ENCODE measurements at regions not wholly inside any gene's neighbourhood (a gene's known extent, or its start where the extent isn't known, plus 50 kb on each side); places are given as distances from the start of the nearest gene placed in this dataset.

GRCh38 chr10:118856106-118856505 lies 101.3 kb upstream of the CACUL1 start:
- no peak for DNase-seq (ENCODE audit: low read depth)
- no peak overlapping the region for H3K4me3 ChIP-seq (ENCODE audit: low read depth, low read length)
- no peak for TF ChIP-seq CTCF (IDR thresholded peaks at IDR 0.05; ENCODE audit: control insufficient read depth, extremely low read depth, insufficient read depth)

GRCh38 chr10:118865998-118866693 lies 111.4 kb upstream of the CACUL1 start:
- no peak for TF ChIP-seq CTCF (IDR thresholded peaks at IDR 0.05; ENCODE audit: control insufficient read depth, extremely low read depth, insufficient read depth)

GRCh38 chr10:118867768-118868167 lies 113.0 kb upstream of the CACUL1 start:
- TF ChIP-seq CTCF (IDR thresholded peaks at IDR 0.05; ENCODE audit: control insufficient read depth, extremely low read depth, insufficient read depth), result no peak
- no peak overlapping the region for H3K4me3 ChIP-seq (ENCODE audit: low read depth, low read length)
- DNase-seq (ENCODE audit: low read depth), result no peak

More at GRCh38 chr10:118865998-118866693, 111.4 kb upstream of the CACUL1 start:
- H3K4me3 ChIP-seq (ENCODE audit: low read depth, low read length), result no peak overlapping the region
- no peak for DNase-seq (ENCODE audit: low read depth)

- H3K4me3 ChIP-seq (ENCODE audit: low read depth, low read length), result no peak overlapping the region
- TF ChIP-seq CTCF (IDR thresholded peaks at IDR 0.05; ENCODE audit: control insufficient read depth, extremely low read depth, insufficient read depth), result no peak
- no peak for DNase-seq (ENCODE audit: low read depth)
These were observed 113.8 kb upstream of the CACUL1 start for GRCh38 chr10:118868589-118868988.

- no peak overlapping the region for H3K4me3 ChIP-seq (ENCODE audit: low read depth, low read length)
- TF ChIP-seq CTCF (IDR thresholded peaks at IDR 0.05; ENCODE audit: control insufficient read depth, extremely low read depth, insufficient read depth), result no peak
- DNase-seq (ENCODE audit: low read depth), result peak; percentile 19
These were observed 115.9 kb upstream of the CACUL1 start for GRCh38 chr10:118870467-118871243.

- TF ChIP-seq CTCF (IDR thresholded peaks at IDR 0.05; ENCODE audit: control insufficient read depth, extremely low read depth, insufficient read depth), result no peak
- peak; percentile 39 for DNase-seq (ENCODE audit: low read depth)
- H3K4me3 ChIP-seq (ENCODE audit: low read depth, low read length), result no peak overlapping the region
These were observed 116.6 kb upstream of the CACUL1 start for GRCh38 chr10:118871244-118871865.

All from LNCaP clone FGC (cell line).